ENCODE measurements at regions not wholly inside any gene's neighbourhood (a gene's known extent, or its start where the extent isn't known, plus 50 kb on each side); places are given as distances from the start of the nearest gene placed in this dataset.

DNA sequence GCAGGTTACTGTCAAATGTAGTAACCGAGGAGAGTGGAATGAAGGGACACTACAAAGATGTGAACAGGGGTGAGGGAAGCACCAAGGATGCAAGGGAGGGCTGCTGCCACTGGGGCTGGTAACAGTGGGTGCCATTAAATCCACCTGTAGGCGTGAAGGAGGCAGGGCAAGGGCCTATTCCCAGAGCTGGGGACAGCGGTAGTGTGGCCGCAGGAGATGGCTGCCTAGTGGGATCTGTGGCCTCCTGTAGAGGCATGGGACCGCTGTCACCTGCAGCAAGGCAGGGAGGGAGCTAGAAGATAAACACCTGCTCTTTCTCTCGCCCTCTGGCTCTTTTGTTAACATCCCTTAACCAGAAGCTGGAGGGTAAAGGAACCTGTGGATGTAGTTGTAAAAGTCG, 80.5 kb upstream of the CNIH3 start:
- ATAC-seq (peak; percentile 25; the same call in 2 of the 3 replicates), DNase-seq (ENCODE audit: low read depth, low spot score) (no peak), FAIRE-seq (no peak)
- RAD21 ChIA-PET (ENCODE audit: unreplicated experiment) = no interaction called here
- no peaks in the 10 kb centered on the region for H3K4me1 ChIP-seq (ENCODE audit: control insufficient read depth, insufficient read depth, low read length)
- H3K36me3 ChIP-seq (ENCODE audit: control insufficient read depth in 2 of 2, insufficient read depth in 2 of 2, low read length in 1 of 2) = no peaks in the 10 kb centered on the region
- H3K79me2 ChIP-seq (ENCODE audit: control insufficient read depth, insufficient read depth, low read length) = no peaks in the 10 kb centered on the region
- no peaks in the 10 kb centered on the region for H4K20me1 ChIP-seq (ENCODE audit: control insufficient read depth, insufficient read depth)
- BruUV-seq (replicated peaks) = no TSS peak
- H3K27ac ChIP-seq (ENCODE audit: control insufficient read depth, insufficient read depth) = no peak overlapping the region
- H3K4me2 ChIP-seq (ENCODE audit: control insufficient read depth, insufficient read depth) = no peak overlapping the region
- H2AFZ ChIP-seq (ENCODE audit: control insufficient read depth, low read depth, low read length) = no peak overlapping the region
- intact Hi-C loops (cut with micrococcal nuclease; ENCODE audit: unreplicated experiment) = no loop called here
- H3K27me3 ChIP-seq (replicated peaks in 1 of 2; ENCODE audit: control insufficient read depth in 2 of 2, insufficient read depth in 2 of 2, low read length in 1 of 2) = no peaks in the 10 kb centered on the region
- in situ Hi-C loops (cut with MboI) = no loop called here
- 40% methylated on average over 7 of the region's 7 CpGs for WGBS (ENCODE audit: insufficient coverage, insufficient replicate concordance, low lambda C conversion rate, missing lambda C conversion rate)
- H3K9me3 ChIP-seq (replicated peaks; ENCODE audit: control insufficient read depth, insufficient read depth, low read length) = no peaks in the 10 kb centered on the region
- POLR2A ChIA-PET = no interaction called here
- SMC1A ChIA-PET (ENCODE audit: uncharacterized antibody, unreplicated experiment) = interaction anchor here (1.5 kb wide), 1 partner anchor 23 kb away, joined by 3 read pairs; no protein-coding TSS in a partner anchor
- no peak overlapping the region for H3K4me3 ChIP-seq
- no peak overlapping the region for H3K9ac ChIP-seq (ENCODE audit: control insufficient read depth, insufficient read depth, low read length)
- CTCF ChIA-PET = interaction anchor here (1.1 kb wide), 1 partner anchor 22 kb away, joined by 5 read pairs; no protein-coding TSS in a partner anchor
- no peak for TF ChIP-seq RELA (IDR thresholded peaks at IDR 0.05; ENCODE audit: borderline replicate concordance, partially characterized antibody)
- TF ChIP-seq ZNF274 (IDR thresholded peaks at IDR 0.05; ENCODE audit: insufficient read depth, insufficient read length) = no peak
- no peak for TF ChIP-seq USF1 (IDR thresholded peaks at IDR 0.05; ENCODE audit: borderline replicate concordance, extremely low read length, insufficient read depth, low read depth, low read length)
- TF ChIP-seq PBX3 (IDR thresholded peaks at IDR 0.05; ENCODE audit: insufficient replicate concordance, low read depth, low read length) = no peak
- TF ChIP-seq HDAC2 (IDR thresholded peaks at IDR 0.05) = no peak
- no peak for TF ChIP-seq CEBPZ (IDR thresholded peaks at IDR 0.05; ENCODE audit: low read depth, low read length)
- no peak for TF ChIP-seq IRF4 (IDR thresholded peaks at IDR 0.05; ENCODE audit: low read depth, low read length)
- no peak for TF ChIP-seq ZBTB40 (IDR thresholded peaks at IDR 0.05; ENCODE audit: borderline replicate concordance)
- no peak for TF ChIP-seq RCOR1 (conservative IDR thresholded peaks at IDR 0.05; ENCODE audit: low read depth, low read length)
- no peak for TF ChIP-seq NFIC (IDR thresholded peaks at IDR 0.05; ENCODE audit: low read depth, low read length)

Measured in GM12878 (cell line).